HEK293T (cell line): ENCODE measurements at regions not wholly inside any gene's neighbourhood (a gene's known extent, or its start where the extent isn't known, plus 50 kb on each side); places are given as distances from the start of the nearest gene placed in this dataset.

Source experiments
- CTCF ChIA-PET: fragments of 350-600 bp; formaldehyde crosslinking; extraction: SDS; loops from one replicate; lab custom pipeline; 2021; ENCODE audit warnings: antibody characterized with exemption, inconsistent platforms; lab: Yijun Ruan, JAX
- POLR2A ChIA-PET: fragments of 350-600 bp; formaldehyde crosslinking; extraction: SDS; loops from one replicate; lab custom pipeline; 2020; ENCODE audit warnings: antibody characterized with exemption, inconsistent platforms; lab: Yijun Ruan, JAX
- DNase-seq: peaks from one replicate; pipeline ENCODE4 v3.0.0; 2012; ENCODE audit warnings: mixed read lengths; ENCODE audit errors: extremely low spot score
- ARNT ChIP-seq: fragments of 450-650 bp; IDR thresholded peaks from 2 replicates; pipeline ENCODE4 v1.6.1; 2017; ENCODE audit warnings: mild to moderate bottlenecking
- BHLHE40 ChIP-seq: fragments of 450-650 bp; IDR thresholded peaks from 2 replicates; pipeline ENCODE4 v1.6.1; 2016; ENCODE audit warnings: mild to moderate bottlenecking, moderate library complexity, borderline replicate concordance
- CTBP1 ChIP-seq: fragments of 450-650 bp; IDR thresholded peaks from 2 replicates; pipeline ENCODE4 v1.6.1; 2016; ENCODE audit warnings: borderline replicate concordance
- ELF4 ChIP-seq: fragments of 450-650 bp; IDR thresholded peaks from 2 replicates; pipeline ENCODE4 v1.6.1; 2017; ENCODE audit warnings: antibody characterized with exemption
- FOXA1 ChIP-seq: fragments of 450-650 bp; IDR thresholded peaks from 2 replicates; pipeline ENCODE4 v1.6.1; 2016; ENCODE audit warnings: mild to moderate bottlenecking
- FOXK2 ChIP-seq: fragments of 450-650 bp; IDR thresholded peaks from 2 replicates; pipeline ENCODE4 v1.6.1; 2016; ENCODE audit warnings: mild to moderate bottlenecking
- FOXM1 ChIP-seq: fragments of 450-650 bp; IDR thresholded peaks from 2 replicates; pipeline ENCODE4 v1.6.1; 2017; ENCODE audit warnings: mild to moderate bottlenecking, borderline replicate concordance
- HDGF ChIP-seq: fragments of 450-650 bp; IDR thresholded peaks from 2 replicates; pipeline ENCODE4 v1.6.1; 2017; ENCODE audit warnings: antibody characterized with exemption, borderline replicate concordance
- L3MBTL2 ChIP-seq: fragments of 450-650 bp; conservative IDR thresholded peaks from 2 replicates; pipeline ENCODE4 v1.6.1; 2016; ENCODE audit warnings: mild to moderate bottlenecking
- LEF1 ChIP-seq: fragments of 450-650 bp; IDR thresholded peaks from 2 replicates; pipeline ENCODE4 v1.6.1; 2017; ENCODE audit warnings: mild to moderate bottlenecking, borderline replicate concordance
- NFRKB ChIP-seq: fragments of 450-650 bp; IDR thresholded peaks from 2 replicates; pipeline ENCODE4 v1.6.1; 2016; ENCODE audit warnings: mild to moderate bottlenecking, moderate library complexity
- SP1 ChIP-seq: fragments of 450-650 bp; IDR thresholded peaks from 2 replicates; pipeline ENCODE4 v1.6.1; 2017
- SUZ12 ChIP-seq: fragments of 450-650 bp; IDR thresholded peaks from 2 replicates; pipeline ENCODE4 v1.6.1; 2016; ENCODE audit warnings: mild to moderate bottlenecking
- TARDBP ChIP-seq: fragments of 450-650 bp; IDR thresholded peaks from 2 replicates; pipeline ENCODE4 v1.6.1; 2016
- ZNF384 ChIP-seq: fragments of 450-650 bp; IDR thresholded peaks from 2 replicates; pipeline ENCODE4 v1.6.1; 2016
- TF ChIP-seq, protein P1 (sequence below): fragments of 450-650 bp; IDR thresholded peaks from 2 replicates; pipeline ENCODE4 v1.6.1; 2016

DNA sequence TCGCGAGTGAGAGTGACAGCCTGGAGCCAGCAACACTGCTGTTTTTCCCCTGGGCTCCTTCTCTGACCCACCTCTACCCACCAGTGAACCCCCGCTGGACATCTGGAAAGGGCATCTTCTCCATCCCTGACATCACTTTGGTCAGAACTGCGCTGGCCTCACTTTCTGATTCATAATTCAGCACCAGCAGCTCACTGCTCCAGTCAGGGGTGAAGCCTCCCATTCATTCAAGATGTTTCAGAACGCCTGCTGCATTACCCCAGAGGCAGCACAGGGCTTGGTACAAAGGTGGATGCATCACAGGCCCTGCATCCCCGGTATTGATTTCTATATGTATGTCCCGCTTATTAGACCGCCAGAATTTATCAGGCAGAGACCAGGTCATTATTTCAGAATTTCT lies 182.8 kb upstream of the TSHZ3 start:
- ChIA-PET POLR2A (no interaction called here), CTCF (interaction anchor here (1.1 kb wide), 1 partner anchor 22 kb away, joined by 3 read pairs; no protein-coding TSS in a partner anchor)
- TF ChIP-seq ZNF384 (no peak), HDGF (no peak), NFRKB (no peak), FOXA1 (no peak), SP1 (no peak), ARNT (no peak), FOXM1 (no peak), TARDBP (no peak), CTBP1 (no peak), LEF1 (no peak), L3MBTL2 (no peak), FOXK2 (no peak), ELF4 (no peak), BHLHE40 (no peak), SUZ12 (no peak)
- TF ChIP-seq, protein P1, sequence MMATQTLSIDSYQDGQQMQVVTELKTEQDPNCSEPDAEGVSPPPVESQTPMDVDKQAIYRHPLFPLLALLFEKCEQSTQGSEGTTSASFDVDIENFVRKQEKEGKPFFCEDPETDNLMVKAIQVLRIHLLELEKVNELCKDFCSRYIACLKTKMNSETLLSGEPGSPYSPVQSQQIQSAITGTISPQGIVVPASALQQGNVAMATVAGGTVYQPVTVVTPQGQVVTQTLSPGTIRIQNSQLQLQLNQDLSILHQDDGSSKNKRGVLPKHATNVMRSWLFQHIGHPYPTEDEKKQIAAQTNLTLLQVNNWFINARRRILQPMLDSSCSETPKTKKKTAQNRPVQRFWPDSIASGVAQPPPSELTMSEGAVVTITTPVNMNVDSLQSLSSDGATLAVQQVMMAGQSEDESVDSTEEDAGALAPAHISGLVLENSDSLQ, result no peak
- DNase-seq, result no peak

DNA sequence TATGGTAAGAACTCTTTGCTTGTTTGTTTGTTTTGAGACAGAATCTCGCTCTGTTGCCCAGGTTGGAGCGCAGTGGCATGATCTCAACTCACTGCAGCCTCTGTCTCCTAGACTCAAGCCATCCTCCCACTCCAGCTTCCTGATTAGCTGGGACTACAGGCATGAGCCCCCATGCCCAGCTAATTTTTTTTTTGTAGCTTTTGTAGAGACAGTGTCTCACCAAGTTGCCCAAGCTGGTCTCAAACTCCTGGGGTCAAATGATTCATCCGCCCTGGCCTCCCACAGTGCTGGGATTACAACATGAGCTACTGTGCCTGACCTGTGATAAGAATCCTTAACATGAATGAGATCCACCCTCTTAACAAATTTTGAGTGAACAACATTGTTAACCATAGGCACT lies 183.9 kb upstream of the TSHZ3 start:
- ChIA-PET POLR2A (no interaction called here), CTCF (no interaction called here)
- no peak for DNase-seq
- TF ChIP-seq BHLHE40 (no peak), SP1 (no peak)

DNA sequence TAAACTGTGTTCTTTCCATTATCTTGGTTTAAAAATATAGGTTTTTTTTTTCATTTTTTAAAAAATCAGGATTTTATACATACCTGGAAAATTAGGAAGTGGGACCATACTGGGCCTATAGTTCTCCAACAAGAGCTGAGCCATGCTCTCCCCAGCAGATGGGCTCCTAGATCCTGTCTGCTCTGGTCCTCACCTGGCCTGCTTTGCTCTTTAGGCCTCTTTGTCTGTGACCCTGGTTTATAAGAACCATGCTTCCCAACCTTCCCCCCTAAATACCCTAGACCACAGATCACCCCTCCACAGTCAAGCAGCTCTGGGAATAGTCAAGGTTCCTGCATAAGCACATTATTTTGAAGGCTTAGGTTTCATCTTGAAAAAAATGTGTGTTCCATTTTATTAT lies 185.0 kb upstream of the TSHZ3 start:
- ChIA-PET POLR2A (no interaction called here), CTCF (no interaction called here)

DNA sequence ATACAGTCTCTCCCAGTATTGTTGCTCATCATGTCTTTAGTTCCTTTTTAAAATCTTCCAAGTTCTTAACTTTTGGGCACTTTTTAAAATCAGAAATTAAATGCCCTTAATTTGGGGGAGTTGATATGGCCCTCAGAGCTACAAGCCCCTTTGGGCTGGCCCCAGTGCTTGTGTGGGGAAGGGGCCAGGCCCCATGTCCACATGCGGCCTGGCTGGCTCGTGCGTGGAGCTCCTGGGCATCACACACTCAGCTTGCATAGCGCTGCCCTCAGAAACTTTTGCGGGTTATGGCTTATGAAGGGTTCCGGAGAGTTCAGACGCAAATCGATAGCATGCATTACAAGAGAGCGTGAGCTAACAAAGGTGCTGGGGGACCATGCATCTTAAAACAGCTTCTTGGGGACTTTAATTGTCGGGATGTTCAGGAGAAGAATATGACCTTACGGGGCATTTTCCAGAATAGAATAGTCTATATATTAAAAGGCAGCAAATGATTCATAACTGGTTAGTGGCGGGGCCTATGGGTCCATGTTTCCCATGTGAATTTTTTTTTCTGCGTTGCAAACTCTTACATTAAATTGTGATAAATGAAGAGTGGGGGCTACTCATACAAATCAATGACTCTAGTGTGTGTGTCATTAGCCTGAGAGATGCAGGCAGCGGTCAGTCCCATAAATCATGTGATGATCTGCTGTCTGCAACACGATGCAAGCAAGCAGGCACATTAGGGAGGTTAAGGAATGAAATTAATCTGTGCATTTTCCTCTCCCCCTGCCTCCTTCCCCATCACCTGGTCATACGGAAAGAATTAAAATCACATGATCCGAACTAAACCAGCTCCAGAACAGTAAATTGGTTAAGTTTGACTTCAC lies 185.8 kb upstream of the TSHZ3 start:
- ChIA-PET CTCF (no interaction called here), POLR2A (no interaction called here)
- DNase-seq, result no peak
- TF ChIP-seq L3MBTL2 (no peak), ARNT (no peak), NFRKB (no peak), TARDBP (no peak), HDGF (no peak), FOXA1 (no peak), LEF1 (no peak), SUZ12 (no peak)
- TF ChIP-seq, protein P1, result no peak

More for the DNA sequence above, 185.0 kb upstream of the TSHZ3 start:
- TF ChIP-seq FOXK2, result no peak
- TF ChIP-seq BHLHE40, result no peak
- TF ChIP-seq ARNT, result no peak
- no peak for TF ChIP-seq ELF4
- no peak for TF ChIP-seq SP1
- no peak for TF ChIP-seq LEF1
- TF ChIP-seq ZNF384, result no peak
- TF ChIP-seq, protein P1, result no peak
- TF ChIP-seq NFRKB, result no peak
- no peak for TF ChIP-seq SUZ12
- no peak for TF ChIP-seq CTBP1
- no peak for TF ChIP-seq HDGF
- TF ChIP-seq FOXM1, result no peak
- no peak for TF ChIP-seq TARDBP
- TF ChIP-seq FOXA1, result no peak
- no peak for TF ChIP-seq L3MBTL2
- DNase-seq, result no peak

DNA sequence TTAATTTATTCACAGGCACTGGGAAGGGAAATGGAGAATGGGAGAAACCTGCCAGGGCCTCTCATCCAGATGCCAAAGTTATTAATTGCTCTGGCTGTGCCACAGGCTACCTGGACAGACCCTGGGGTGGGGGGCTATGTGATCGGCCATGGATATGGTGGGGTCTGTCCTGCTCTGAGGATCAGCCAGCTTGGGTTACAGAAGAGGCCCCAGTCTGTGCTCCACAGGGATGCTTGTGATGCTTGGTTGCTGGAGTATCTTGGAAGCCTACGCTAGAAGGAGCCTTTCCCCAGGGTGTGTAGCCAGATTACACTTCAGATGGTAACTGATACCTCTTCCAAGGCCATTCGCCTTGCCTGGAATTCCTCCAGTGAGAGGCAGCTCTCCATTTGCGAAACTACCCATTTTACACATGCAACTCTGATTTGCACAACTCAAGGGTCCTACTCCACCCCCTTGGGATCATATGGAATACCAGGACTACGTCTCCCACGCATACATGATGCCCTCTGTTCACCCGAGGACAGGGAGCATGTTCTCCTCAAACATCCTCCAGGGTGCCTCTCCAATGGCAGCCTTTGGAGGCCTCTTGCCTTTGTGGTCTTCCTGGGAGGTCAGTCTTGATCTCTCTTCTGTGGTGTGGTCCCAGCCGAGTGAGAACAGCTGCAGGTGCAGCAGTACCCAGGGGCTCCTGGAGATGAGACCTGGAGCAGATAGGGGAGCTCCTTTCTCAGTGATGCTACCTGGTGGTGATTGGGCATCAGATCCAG lies 186.6 kb upstream of the TSHZ3 start:
- POLR2A ChIA-PET, result no interaction called here
- CTCF ChIA-PET, result no interaction called here

More for the DNA sequence above, 186.6 kb upstream of the TSHZ3 start:
- no peak for DNase-seq
- TF ChIP-seq NFRKB, result no peak
- TF ChIP-seq ZNF384, result no peak
- TF ChIP-seq CTBP1, result no peak
- TF ChIP-seq SP1, result no peak
- TF ChIP-seq TARDBP, result no peak
- no peak for TF ChIP-seq ARNT
- TF ChIP-seq SUZ12, result no peak
- TF ChIP-seq FOXM1, result no peak
- TF ChIP-seq, protein P1, result no peak
- no peak for TF ChIP-seq BHLHE40
- TF ChIP-seq LEF1, result no peak
- no peak for TF ChIP-seq ELF4
